GM21576 (cell line): ENCODE measurements at regions not wholly inside any gene's neighbourhood (a gene's known extent, or its start where the extent isn't known, plus 50 kb on each side); places are given as distances from the start of the nearest gene placed in this dataset.

ENCODE experiments used
- ATAC-seq: cut with Tn5 transposase; IDR thresholded peaks from one replicate; pipeline ENCODE4 v1.9.1; 2021; ENCODE audit warnings: mild to moderate bottlenecking, moderate library complexity; ENCODE audit not compliant: unreplicated experiment

GRCh38 chr13:79675931-79676660 lies 195.1 kb downstream of the NDFIP2 start:
- ATAC-seq = no peak

DNA sequence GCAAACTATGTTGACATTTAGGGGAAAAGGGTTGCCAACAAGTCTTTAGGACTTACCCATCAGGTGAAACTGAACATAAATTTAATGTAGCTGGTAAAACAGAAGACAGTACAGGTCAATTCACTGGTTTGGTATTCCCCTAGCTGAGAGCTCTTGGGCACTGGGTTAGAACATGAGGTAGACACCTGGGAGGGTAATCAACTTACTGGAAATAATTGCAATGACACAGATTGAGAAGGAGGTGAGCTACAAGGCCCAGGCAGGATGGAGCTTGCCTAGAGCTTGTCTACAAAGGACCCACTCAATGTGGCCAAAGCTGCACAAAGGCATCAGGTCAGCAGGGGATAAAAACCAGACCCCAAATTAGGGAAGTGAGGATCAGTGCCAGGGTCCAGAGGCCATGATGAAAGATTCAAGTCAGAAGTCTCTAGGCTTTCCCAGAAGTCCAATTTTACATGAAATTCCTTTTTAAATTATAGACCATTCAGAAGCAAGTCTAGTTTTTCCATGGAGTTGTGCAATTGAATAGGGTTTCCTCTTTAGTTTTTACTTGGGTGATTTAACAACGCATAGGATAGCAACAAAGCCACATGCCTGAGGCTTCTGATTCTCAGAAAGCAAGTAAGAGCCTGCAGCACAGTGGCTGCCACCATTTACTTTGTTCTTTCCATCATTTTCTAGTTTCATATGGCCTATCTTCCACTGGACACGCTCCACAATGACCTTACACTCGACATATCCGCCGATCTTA lies 194.0 kb downstream of the NDFIP2 start:
- ATAC-seq = no peak

- no peak for ATAC-seq
Observed at GRCh38 chr13:79673993-79674377, 193.0 kb downstream of the NDFIP2 start.

DNA sequence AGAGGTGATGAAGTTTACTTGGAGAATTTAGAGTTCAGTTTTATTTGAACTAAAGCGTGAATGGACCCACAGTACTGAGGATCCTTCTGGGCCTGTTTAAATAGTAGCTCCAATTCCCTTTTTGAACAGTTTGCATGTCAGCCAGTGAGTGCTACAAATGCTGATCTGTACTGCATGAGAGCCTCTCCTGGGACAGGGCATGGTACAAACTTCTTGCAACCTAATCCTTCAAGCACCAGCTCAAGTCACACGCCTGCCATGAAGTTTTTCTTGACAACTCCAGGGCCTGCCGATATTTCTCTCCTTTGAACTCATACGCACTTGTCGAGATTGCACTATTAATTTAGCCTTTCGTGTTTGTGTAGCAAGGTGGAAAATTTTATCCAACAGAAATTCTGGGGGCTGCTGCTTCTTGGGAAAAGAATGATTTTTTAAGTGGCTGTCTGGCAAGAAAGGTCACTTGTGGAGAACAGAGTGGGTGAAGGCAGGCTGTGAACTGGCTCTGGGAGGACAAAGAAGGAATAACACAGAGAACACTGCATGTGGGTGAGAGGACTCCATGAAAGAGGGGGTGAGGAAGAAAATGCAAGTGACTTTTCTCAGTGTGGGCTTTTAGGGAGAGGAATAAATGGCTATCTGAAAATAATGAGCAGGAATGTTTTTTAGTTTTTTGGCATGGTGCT lies 192.5 kb downstream of the NDFIP2 start:
- ATAC-seq = no peak

DNA sequence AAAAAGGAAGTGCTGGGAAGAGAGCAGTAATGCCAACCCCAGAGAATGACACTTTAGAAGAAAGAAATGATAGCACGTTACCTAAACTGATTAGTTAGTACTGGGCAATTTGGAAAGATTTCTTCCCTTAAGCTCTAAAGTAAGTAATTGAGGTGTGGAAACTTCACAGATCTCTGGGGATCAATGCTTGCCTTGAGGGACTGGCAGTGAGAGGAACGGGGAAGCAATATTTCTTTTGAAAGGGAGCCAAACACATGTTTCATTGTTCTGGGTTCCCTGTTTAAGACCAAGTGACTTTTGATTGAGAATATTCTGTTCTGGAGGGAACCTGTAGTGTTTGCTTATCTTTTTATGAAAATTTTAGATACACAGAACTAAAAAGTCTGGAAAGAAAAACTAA lies 190.5 kb downstream of the NDFIP2 start:
- ATAC-seq = no peak

DNA sequence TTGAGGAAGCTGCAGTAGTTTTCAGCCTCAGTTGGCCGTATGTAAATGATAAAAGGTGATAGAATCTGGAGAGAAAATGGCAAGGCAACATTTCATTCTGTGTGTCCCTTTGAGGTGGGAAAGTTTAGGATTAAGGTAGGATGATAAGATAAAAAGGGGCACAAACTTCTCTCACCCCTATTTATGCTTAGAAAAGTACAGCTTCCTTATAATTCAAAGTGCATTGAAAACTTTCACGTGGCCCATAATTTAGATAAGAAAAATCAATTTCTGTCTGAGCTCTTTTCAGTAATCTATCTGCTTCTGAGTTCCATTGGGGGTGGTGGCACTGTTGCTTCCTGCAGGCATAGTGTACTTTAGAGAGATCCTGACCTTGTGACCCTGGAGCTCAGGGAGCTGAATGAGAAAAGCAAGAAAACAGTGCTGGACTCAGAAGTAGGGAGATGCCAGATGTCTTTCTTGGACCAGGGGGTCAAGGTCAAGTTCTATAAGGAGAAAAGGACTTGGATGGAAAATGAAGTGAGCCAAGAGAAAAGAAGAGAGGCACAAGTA lies 187.3 kb downstream of the NDFIP2 start:
- no peak for ATAC-seq

- no peak for ATAC-seq
Observed at GRCh38 chr13:79667771-79668170, 186.8 kb downstream of the NDFIP2 start.

- ATAC-seq = no peak
Observed at GRCh38 chr13:79663977-79664636, 183.2 kb downstream of the NDFIP2 start.

GRCh38 chr13:79663435-79663834 lies 182.5 kb downstream of the NDFIP2 start:
- ATAC-seq = no peak

DNA sequence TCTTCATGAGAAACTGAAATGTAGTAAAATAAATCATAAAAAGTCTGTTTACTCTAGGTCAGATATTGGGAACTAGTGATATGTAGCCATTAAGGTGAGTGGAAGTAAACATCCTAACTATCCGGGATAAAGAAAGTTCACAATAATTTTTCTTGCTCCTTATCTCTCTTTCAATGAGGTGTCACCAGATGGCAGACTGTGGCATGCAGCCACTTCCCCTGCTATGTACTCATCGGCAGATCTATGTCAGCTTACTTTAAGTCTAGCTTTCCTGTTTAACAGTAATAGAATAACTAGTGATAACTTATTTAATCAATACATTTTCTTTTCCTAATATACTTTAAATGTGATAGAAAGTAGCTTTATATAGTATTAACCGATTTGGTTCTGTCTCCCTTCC lies 181.9 kb downstream of the NDFIP2 start:
- ATAC-seq = no peak

DNA sequence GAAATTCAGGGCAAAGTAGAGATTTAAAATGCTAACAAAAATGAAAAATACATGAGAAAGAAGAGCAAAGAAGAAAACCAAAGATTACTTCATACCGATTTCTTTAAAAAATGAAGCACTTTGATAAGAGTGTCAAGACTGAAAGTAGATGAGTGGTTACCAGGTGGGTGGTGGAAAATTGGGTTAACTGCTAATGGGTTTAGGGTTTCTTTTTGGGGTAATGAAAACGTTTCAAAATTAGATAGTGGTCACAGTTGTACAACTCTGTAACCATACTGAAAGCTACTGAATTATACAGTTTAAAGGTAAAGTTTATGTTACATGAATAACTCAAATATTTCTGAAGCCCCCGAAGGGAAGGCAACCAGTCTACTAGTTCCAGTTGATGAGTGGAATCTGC lies 179.4 kb downstream of the NDFIP2 start:
- ATAC-seq = no peak

GRCh38 chr13:79659121-79659521 lies 178.2 kb downstream of the NDFIP2 start:
- ATAC-seq = no peak

GRCh38 chr13:79658333-79658975 lies 177.5 kb downstream of the NDFIP2 start:
- no peak for ATAC-seq

DNA sequence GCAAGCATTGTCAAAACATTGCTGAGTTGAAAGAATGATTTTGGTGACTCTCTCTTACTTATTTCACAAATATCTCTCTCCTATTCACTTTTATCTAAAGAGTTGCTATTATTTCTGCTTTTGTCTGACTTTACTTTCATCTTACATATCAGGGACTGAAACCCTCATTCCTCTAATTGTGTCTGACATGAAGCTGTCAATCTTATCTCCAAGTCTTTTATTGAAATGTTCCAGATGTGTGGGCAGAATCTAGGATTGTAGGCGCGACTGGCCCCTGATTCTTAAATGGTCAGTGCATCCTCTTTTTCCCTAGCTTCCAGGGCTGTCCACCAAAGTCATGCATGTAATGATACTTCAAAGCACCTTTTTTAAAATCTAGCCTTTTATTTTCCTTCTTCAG lies 174.6 kb downstream of the NDFIP2 start:
- no peak for ATAC-seq

GRCh38 chr13:79654520-79654919 lies 173.6 kb downstream of the NDFIP2 start:
- ATAC-seq = no peak

GRCh38 chr13:79650688-79651087 lies 169.7 kb downstream of the NDFIP2 start:
- no peak for ATAC-seq

GRCh38 chr13:79648191-79648590 lies 167.2 kb downstream of the NDFIP2 start:
- ATAC-seq = no peak

- no peak for ATAC-seq
Observed at GRCh38 chr13:79647533-79647932, 166.6 kb downstream of the NDFIP2 start.

DNA sequence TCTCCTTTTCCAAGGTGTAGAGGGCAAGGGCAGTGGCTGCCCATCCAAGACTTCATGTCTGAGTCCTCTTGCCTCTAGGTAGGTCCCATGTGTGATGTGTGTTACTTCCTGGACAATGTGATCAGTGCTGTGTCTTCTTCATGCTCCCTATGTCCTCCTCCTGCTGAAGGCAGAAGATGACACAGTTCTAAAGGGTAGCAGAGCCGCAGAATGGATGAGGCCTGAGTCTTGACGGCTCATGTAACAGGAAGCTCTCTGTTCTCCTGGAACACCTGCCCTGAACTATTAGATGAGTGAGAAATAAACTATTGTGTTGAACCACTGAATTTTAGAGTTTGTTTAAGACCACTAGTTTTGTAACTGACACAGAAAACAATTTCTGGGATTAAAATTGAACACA lies 165.9 kb downstream of the NDFIP2 start:
- no peak for ATAC-seq

- ATAC-seq = no peak
Observed at GRCh38 chr13:79645569-79645968, 164.6 kb downstream of the NDFIP2 start.

DNA sequence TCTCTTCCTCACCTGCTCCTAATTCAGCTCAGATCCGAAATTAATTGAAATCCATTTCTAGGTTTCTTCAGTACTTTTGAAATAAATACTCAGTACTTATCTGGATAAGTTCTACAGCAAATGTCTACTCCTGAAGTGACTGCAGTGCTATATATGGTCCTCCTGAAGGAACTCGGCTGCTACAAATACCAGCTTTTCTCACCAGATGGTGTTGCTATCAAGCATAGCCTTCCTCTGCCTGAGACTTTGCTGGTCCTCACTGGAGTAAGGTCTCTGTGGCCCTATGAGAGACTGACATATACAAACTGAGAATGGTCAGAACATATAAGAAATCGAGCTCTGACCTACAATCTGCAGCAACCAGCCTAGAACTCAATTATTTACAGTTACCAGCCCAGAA lies 161.6 kb downstream of the NDFIP2 start:
- ATAC-seq = no peak
